ENCODE measurements at regions not wholly inside any gene's neighbourhood (a gene's known extent, or its start where the extent isn't known, plus 50 kb on each side); places are given as distances from the start of the nearest gene placed in this dataset.

DNA sequence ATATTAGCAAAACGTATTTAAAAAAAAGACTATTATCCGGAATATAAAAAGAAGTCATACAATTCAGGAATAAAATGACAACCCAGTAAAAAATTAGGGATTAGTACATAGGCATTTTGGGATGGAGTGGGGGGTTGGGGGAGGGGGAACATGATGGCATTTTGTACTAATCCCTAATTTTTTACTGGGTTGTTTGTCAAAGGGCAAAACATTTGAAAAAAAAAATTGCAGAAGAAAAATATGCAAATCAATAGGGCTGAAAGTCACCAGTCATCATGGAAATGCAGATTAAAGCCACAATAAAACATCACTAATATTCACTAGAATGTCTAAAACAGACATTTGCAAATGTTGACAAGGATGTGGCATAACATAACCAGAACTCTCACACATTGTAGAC lies 82.5 kb downstream of the RPL22L1 start:
- TF ChIP-seq YY1 (IDR thresholded peaks at IDR 0.05; ENCODE audit: low read depth) (no peak), JUND (IDR thresholded peaks at IDR 0.05) (no peak)
- TF ChIP-seq, protein P1, sequence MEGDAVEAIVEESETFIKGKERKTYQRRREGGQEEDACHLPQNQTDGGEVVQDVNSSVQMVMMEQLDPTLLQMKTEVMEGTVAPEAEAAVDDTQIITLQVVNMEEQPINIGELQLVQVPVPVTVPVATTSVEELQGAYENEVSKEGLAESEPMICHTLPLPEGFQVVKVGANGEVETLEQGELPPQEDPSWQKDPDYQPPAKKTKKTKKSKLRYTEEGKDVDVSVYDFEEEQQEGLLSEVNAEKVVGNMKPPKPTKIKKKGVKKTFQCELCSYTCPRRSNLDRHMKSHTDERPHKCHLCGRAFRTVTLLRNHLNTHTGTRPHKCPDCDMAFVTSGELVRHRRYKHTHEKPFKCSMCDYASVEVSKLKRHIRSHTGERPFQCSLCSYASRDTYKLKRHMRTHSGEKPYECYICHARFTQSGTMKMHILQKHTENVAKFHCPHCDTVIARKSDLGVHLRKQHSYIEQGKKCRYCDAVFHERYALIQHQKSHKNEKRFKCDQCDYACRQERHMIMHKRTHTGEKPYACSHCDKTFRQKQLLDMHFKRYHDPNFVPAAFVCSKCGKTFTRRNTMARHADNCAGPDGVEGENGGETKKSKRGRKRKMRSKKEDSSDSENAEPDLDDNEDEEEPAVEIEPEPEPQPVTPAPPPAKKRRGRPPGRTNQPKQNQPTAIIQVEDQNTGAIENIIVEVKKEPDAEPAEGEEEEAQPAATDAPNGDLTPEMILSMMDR (IDR thresholded peaks at IDR 0.05), result no peak

All from SK-N-SH (cell line).